IMR-90 (cell line): ENCODE measurements at regions not wholly inside any gene's neighbourhood (a gene's known extent, or its start where the extent isn't known, plus 50 kb on each side); places are given as distances from the start of the nearest gene placed in this dataset.

ENCODE experiments used
- ATAC-seq: fragments of 200-7000 bp; cut with Tn5 transposase; 2 replicates; pipeline ENCODE4 v1.9.1; 2020; ENCODE audit warnings: low read depth, mild to moderate bottlenecking, moderate library complexity
- BruUV-seq: library from RNA; stranded (reverse); fragments of 400-500 nt; replicated peaks from 2 replicates; lab custom pipeline; 2021; lab: Mats Ljungman, UMichigan
- CTCF ChIA-PET: fragments of 300-600 bp; formaldehyde crosslinking; extraction: SDS; loops from one replicate; lab custom pipeline; 2021; ENCODE audit warnings: antibody characterized with exemption; lab: Yijun Ruan, JAX
- POLR2A ChIA-PET: fragments of 300-600 bp; sonication (Branson Sonifier 250); formaldehyde crosslinking; loops from one replicate; lab custom pipeline; 2022; ENCODE audit warnings: antibody characterized with exemption; ENCODE audit not compliant: unreplicated experiment; lab: Charles Lee
- DNase-seq: peaks from one replicate; pipeline ENCODE4 v3.0.0; 2013
- H2AFZ ChIP-seq: replicated peaks from 2 replicates; pipeline ENCODE3; 2013; ENCODE audit warnings: low read length, mild to moderate bottlenecking; ENCODE audit not compliant: poor library complexity
- H2AK5ac ChIP-seq: 2 replicates; pipeline ENCODE4 v1.6.1; 2013; ENCODE audit warnings: low read depth, low read length, inconsistent platforms
- H2AK9ac ChIP-seq: replicated peaks from 2 replicates; pipeline ENCODE3; 2013; ENCODE audit warnings: mild to moderate bottlenecking, low read depth, low read length, moderate library complexity; ENCODE audit not compliant: poor library complexity
- H2BK120ac ChIP-seq: 2 replicates; pipeline ENCODE4 v1.6.1; 2013; ENCODE audit warnings: low read depth, low read length, inconsistent platforms
- H2BK15ac ChIP-seq: 3 replicates; pipeline ENCODE4 v1.6.1; 2013; ENCODE audit warnings: low read depth, low read length, inconsistent platforms
- H2BK20ac ChIP-seq: 2 replicates; pipeline ENCODE4 v1.6.1; 2013; ENCODE audit warnings: low read depth, mild to moderate bottlenecking, inconsistent platforms, low read length, moderate library complexity
- H2BK5ac ChIP-seq: 2 replicates; pipeline ENCODE4 v1.6.1; 2013; ENCODE audit warnings: mild to moderate bottlenecking, low read depth, low read length, inconsistent platforms; ENCODE audit not compliant: poor library complexity, severe bottlenecking
- H3K14ac ChIP-seq: replicated peaks from 2 replicates; pipeline ENCODE4 v1.6.1; 2013; ENCODE audit warnings: low read depth, low read length, inconsistent platforms
- H3K18ac ChIP-seq: 2 replicates; pipeline ENCODE4 v1.6.1; 2013; ENCODE audit warnings: low read depth, low read length, control low read depth
- H3K23ac ChIP-seq: 2 replicates; pipeline ENCODE4 v1.6.1; 2013; ENCODE audit warnings: low read depth, low read length, inconsistent platforms
- H3K27ac ChIP-seq: 2 replicates; pipeline ENCODE4 v1.5.1; 2013; ENCODE audit warnings: mild to moderate bottlenecking, control low read depth, low read length; ENCODE audit not compliant: insufficient read depth
- H3K27me3 ChIP-seq: 2 replicates; pipeline ENCODE4 v1.6.1; 2013; ENCODE audit warnings: low read length; ENCODE audit not compliant: control insufficient read depth, insufficient read depth
- H3K36me3 ChIP-seq: 2 replicates; pipeline ENCODE4 v1.6.1; 2013; ENCODE audit warnings: low read length, mixed read lengths; ENCODE audit not compliant: control insufficient read depth, insufficient read depth
- H3K4ac ChIP-seq: 2 replicates; pipeline ENCODE4 v1.6.1; 2013; ENCODE audit warnings: low read depth, low read length, inconsistent platforms
- H3K4me1 ChIP-seq: 2 replicates; pipeline ENCODE4 v1.6.1; 2013; ENCODE audit warnings: low read length, mixed read lengths; ENCODE audit not compliant: control insufficient read depth, insufficient read depth
- H3K4me2 ChIP-seq: 2 replicates; pipeline ENCODE4 v1.6.1; 2013; ENCODE audit warnings: low read depth, mild to moderate bottlenecking, control low read depth, low read length, moderate library complexity
- H3K4me3 ChIP-seq: 2 replicates; pipeline ENCODE4 v1.5.1; 2013; ENCODE audit warnings: low read depth, mild to moderate bottlenecking, control low read depth, low read length, moderate library complexity; ENCODE audit not compliant: insufficient read depth
- H3K56ac ChIP-seq: 2 replicates; pipeline ENCODE4 v1.6.1; 2013; ENCODE audit warnings: low read length, inconsistent platforms; ENCODE audit not compliant: insufficient read depth; ENCODE audit errors: extremely low read depth
- H3K79me1 ChIP-seq, 2 experiments: 2 replicates each; pipeline ENCODE4 v1.6.1; 2013; ENCODE audit warnings: low read length in 2 of 2, inconsistent platforms in 1 of 2, low read depth in 1 of 2
- H3K9ac ChIP-seq: 2 replicates; pipeline ENCODE4 v1.6.1; 2013; ENCODE audit warnings: low read depth, low read length, control low read depth
- H3K9me1 ChIP-seq: 2 replicates; pipeline ENCODE4 v1.6.1; 2013; ENCODE audit warnings: low read length, inconsistent platforms; ENCODE audit not compliant: insufficient read depth
- H3K9me3 ChIP-seq: 2 replicates; pipeline ENCODE4 v1.6.1; 2013; ENCODE audit warnings: low read length; ENCODE audit not compliant: control insufficient read depth, insufficient read depth
- H4K20me1 ChIP-seq: 2 replicates; pipeline ENCODE4 v1.6.1; 2013; ENCODE audit warnings: low read length, inconsistent platforms; ENCODE audit not compliant: insufficient read depth
- H4K5ac ChIP-seq: 2 replicates; pipeline ENCODE4 v1.6.1; 2013; ENCODE audit warnings: mild to moderate bottlenecking, low read depth, low read length, control low read depth
- H4K8ac ChIP-seq, 2 experiments: 2 replicates each; pipeline ENCODE4 v1.6.1; 2013; ENCODE audit warnings: low read depth in 2 of 2, low read length in 2 of 2, control low read depth in 1 of 2, inconsistent platforms in 1 of 2
- H4K91ac ChIP-seq: 2 replicates; pipeline ENCODE4 v1.6.1; 2013; ENCODE audit warnings: low read depth, low read length, inconsistent platforms; ENCODE audit not compliant: insufficient read depth
- BHLHE40 ChIP-seq: fragments of 150-350 bp; IDR thresholded peaks from 2 replicates; pipeline ENCODE4 v1.6.1; 2016; ENCODE audit warnings: mild to moderate bottlenecking, low read depth, low read length
- CEBPB ChIP-seq: IDR thresholded peaks from 2 replicates; pipeline ENCODE4 v1.6.1; 2012; ENCODE audit warnings: low read depth, low read length, improper control_type of control experiment
- CHD1 ChIP-seq: IDR thresholded peaks from 2 replicates; pipeline ENCODE4 v1.6.1; 2012; ENCODE audit warnings: low read depth, low read length, improper control_type of control experiment
- CTCF ChIP-seq: conservative IDR thresholded peaks from 2 replicates; pipeline ENCODE4 v1.5.1; 2012; ENCODE audit warnings: mild to moderate bottlenecking, low read depth, low read length, improper control_type of control experiment
- FOS ChIP-seq: fragments of 150-350 bp; IDR thresholded peaks from 2 replicates; pipeline ENCODE4 v1.6.1; 2016; ENCODE audit warnings: low read depth, low read length
- MAFK ChIP-seq: IDR thresholded peaks from 2 replicates; pipeline ENCODE4 v1.6.1; 2012; ENCODE audit warnings: low read depth, low read length, improper control_type of control experiment
- MAZ ChIP-seq: IDR thresholded peaks from 2 replicates; pipeline ENCODE4 v1.6.1; 2012; ENCODE audit warnings: low read depth, mild to moderate bottlenecking, low read length, improper control_type of control experiment, moderate library complexity, borderline replicate concordance
- MXI1 ChIP-seq: IDR thresholded peaks from 2 replicates; pipeline ENCODE4 v1.6.1; 2012; ENCODE audit warnings: low read depth, mild to moderate bottlenecking, low read length, moderate library complexity, borderline replicate concordance
- POLR2A ChIP-seq: IDR thresholded peaks from 2 replicates; pipeline ENCODE4 v1.6.1; 2012; ENCODE audit warnings: mild to moderate bottlenecking, low read depth, low read length
- RAD21 ChIP-seq: IDR thresholded peaks from 2 replicates; pipeline ENCODE4 v1.6.1; 2012; ENCODE audit warnings: low read length, improper control_type of control experiment
- RCOR1 ChIP-seq: IDR thresholded peaks from 2 replicates; pipeline ENCODE4 v1.6.1; 2012; ENCODE audit warnings: mild to moderate bottlenecking, low read length, improper control_type of control experiment; ENCODE audit not compliant: insufficient replicate concordance
- RFX5 ChIP-seq: IDR thresholded peaks from 2 replicates; pipeline ENCODE4 v1.8.0; 2012; ENCODE audit warnings: low read depth, mild to moderate bottlenecking, low read length, moderate library complexity
- SMC3 ChIP-seq: fragments of 150-350 bp; IDR thresholded peaks from 2 replicates; pipeline ENCODE4 v1.6.1; 2016; ENCODE audit warnings: low read depth, mild to moderate bottlenecking, antibody characterized with exemption, low read length, moderate library complexity
- USF2 ChIP-seq: fragments of 150-350 bp; IDR thresholded peaks from 2 replicates; pipeline ENCODE4 v1.6.1; 2017; ENCODE audit warnings: mild to moderate bottlenecking, antibody characterized with exemption, low read length, low read depth
- WGBS, 2 experiments: methylation state at CpG; one replicate each; pipeline versions ENCODE4 v1.1.5 to v1.1.7; 2013; ENCODE audit warnings: missing lambda C conversion rate in 2 of 2; ENCODE audit not compliant: insufficient read length in 1 of 2; ENCODE audit errors: extremely low coverage in 2 of 2; 5-methylcytosine and 5-hydroxymethylcytosine counted together
- dilution Hi-C: fragments of 300-500 bp; cut with HindIII; formaldehyde crosslinking; loops from one replicate; pipeline ENCODE4 v1.14.3; 2018; ENCODE audit warnings: low sequenced_read_pairs; ENCODE audit not compliant: unreplicated experiment
- in situ Hi-C: fragments of 300-500 bp; cut with MboI; formaldehyde crosslinking; loops from 3 replicates; pipeline ENCODE4 v1.14.3; 2019; ENCODE audit warnings: low sequenced_read_pairs, inconsistent platforms, mixed read lengths
- intact Hi-C: fragments of 100-400 bp; cut with micrococcal nuclease; formaldehyde crosslinking; loops from 2 replicates; pipeline ENCODE4 v1.10.0; 2022
- TF ChIP-seq, protein P1 (sequence below): fragments of 150-350 bp; IDR thresholded peaks from 2 replicates; pipeline ENCODE4 v1.6.1; 2016; ENCODE audit warnings: low read depth, mild to moderate bottlenecking, low read length, moderate library complexity, borderline replicate concordance

DNA sequence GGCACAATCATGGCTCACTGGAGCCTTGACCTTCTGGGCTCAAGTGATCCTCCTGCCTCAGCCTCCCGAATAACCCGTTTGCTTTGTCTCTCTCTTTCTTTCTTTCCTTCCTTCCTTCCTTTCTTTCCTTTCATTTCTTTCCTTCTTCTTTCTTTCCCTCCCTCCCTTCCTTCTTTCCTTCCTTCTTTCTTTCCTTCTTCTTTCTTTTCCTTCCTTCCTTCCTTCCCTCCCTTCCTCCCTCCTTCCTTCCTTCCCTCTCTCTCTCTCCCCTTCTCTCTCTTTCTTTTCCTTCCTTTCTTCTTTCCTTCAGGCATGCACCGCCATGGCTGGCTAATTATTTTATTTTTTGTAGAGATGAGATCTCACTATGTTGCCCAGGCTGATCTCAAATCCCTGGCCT, 57.9 kb upstream of the NPTX2 start:
- 100% methylated on average over 2 of the region's 3 CpGs; no CpG with 5 or more reads in 1 of the 2 experiments for WGBS, 2 experiments
- POLR2A ChIA-PET: no interaction called here

More for the DNA sequence above, 57.9 kb upstream of the NPTX2 start:
- Histone ChIP-seq H3K9me3 (peaks cover 31% of the 10 kb centered on the region), H4K91ac (no peak overlapping the region), H3K9me1 (no peaks in the 10 kb centered on the region), H2BK5ac (no peak overlapping the region), H3K4me1 (no peaks in the 10 kb centered on the region), H2BK15ac (no peak overlapping the region), H4K8ac (no peak overlapping the region), H4K20me1 (no peaks in the 10 kb centered on the region), H2BK20ac (no peak overlapping the region), H2AK5ac (no peak overlapping the region), H2AFZ (no peak overlapping the region), H3K18ac (no peak overlapping the region), H3K27me3 (no peaks in the 10 kb centered on the region), H2AK9ac (no peak overlapping the region), H4K5ac (no peak overlapping the region), H3K79me1 (no peaks in the 10 kb centered on the region), H3K4ac (no peak overlapping the region), H3K9ac (no peak overlapping the region), H2BK120ac (no peak overlapping the region), H3K4me2 (no peak overlapping the region), H3K4me3 (no peak overlapping the region), H3K36me3 (no peaks in the 10 kb centered on the region), H3K56ac (no peak overlapping the region), H3K27ac (no peak overlapping the region), H3K14ac (no peak overlapping the region), H3K23ac (no peak overlapping the region)
- dilution Hi-C loops: no loop called here
- DNase-seq (no peak), ATAC-seq (no peak)
- intact Hi-C loops: no loop called here
- no TSS peak for BruUV-seq
- no peak for TF ChIP-seq RCOR1
- TF ChIP-seq MXI1: no peak
- TF ChIP-seq MAFK: no peak
- TF ChIP-seq FOS: no peak
- TF ChIP-seq USF2: no peak
- no peak for TF ChIP-seq RFX5
- TF ChIP-seq, protein P1, sequence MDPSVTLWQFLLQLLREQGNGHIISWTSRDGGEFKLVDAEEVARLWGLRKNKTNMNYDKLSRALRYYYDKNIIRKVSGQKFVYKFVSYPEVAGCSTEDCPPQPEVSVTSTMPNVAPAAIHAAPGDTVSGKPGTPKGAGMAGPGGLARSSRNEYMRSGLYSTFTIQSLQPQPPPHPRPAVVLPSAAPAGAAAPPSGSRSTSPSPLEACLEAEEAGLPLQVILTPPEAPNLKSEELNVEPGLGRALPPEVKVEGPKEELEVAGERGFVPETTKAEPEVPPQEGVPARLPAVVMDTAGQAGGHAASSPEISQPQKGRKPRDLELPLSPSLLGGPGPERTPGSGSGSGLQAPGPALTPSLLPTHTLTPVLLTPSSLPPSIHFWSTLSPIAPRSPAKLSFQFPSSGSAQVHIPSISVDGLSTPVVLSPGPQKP: no peak
- TF ChIP-seq MAZ: no peak
- no peak for TF ChIP-seq POLR2A
- no peak for TF ChIP-seq BHLHE40
- no peak for TF ChIP-seq SMC3
- no peak for TF ChIP-seq CEBPB
- TF ChIP-seq CHD1: no peak
- TF ChIP-seq RAD21: no peak
- TF ChIP-seq CTCF: no peak
- in situ Hi-C loops: no loop called here
- CTCF ChIA-PET: no interaction called here
